HG03196 (cell line): ENCODE measurements at regions not wholly inside any gene's neighbourhood (a gene's known extent, or its start where the extent isn't known, plus 50 kb on each side); places are given as distances from the start of the nearest gene placed in this dataset.

Experiments used
- ATAC-seq: cut with Tn5 transposase; IDR thresholded peaks from one replicate; pipeline ENCODE4 v1.9.1; 2021; ENCODE audit not compliant: unreplicated experiment

- no peak for ATAC-seq
Observed at GRCh38 chr13:44318161-44318560, 55.5 kb upstream of the SERP2 start.

- no peak for ATAC-seq
Observed at GRCh38 chr13:44320611-44321010, 53.0 kb upstream of the SERP2 start.

- ATAC-seq: no peak
Observed at GRCh38 chr13:44321961-44322360, 51.7 kb upstream of the SERP2 start.

GRCh38 chr13:44322928-44323327 is 50.7 kb upstream of the SERP2 start:
- no peak for ATAC-seq

- ATAC-seq: no peak
Observed at GRCh38 chr13:44323754-44324153, 49.9 kb upstream of the SERP2 start.
